GM19438 (cell line): ENCODE measurements at regions not wholly inside any gene's neighbourhood (a gene's known extent, or its start where the extent isn't known, plus 50 kb on each side); places are given as distances from the start of the nearest gene placed in this dataset.
A peak's percentile ranks its signal among the peaks of the same experiment; 100 is the strongest.
"Not testable (repeated sequence)": the region's sequence is repeated elsewhere in the genome, so short reads cannot be mapped to it uniquely, and the experiment has no call there.

Source experiments
- ATAC-seq: cut with Tn5 transposase; IDR thresholded peaks from one replicate; pipeline ENCODE4 v1.9.1; 2021; ENCODE audit warnings: low read depth; ENCODE audit not compliant: unreplicated experiment

- ATAC-seq = no peak
Observed at GRCh38 chr2:16777123-16777870, 111.7 kb upstream of the CYRIA start.

- ATAC-seq = no peak
Observed at GRCh38 chr2:16775899-16776231, 110.2 kb upstream of the CYRIA start.

GRCh38 chr2:16774980-16775898 is 109.6 kb upstream of the CYRIA start:
- no peak for ATAC-seq

GRCh38 chr2:16774091-16774490 is 108.5 kb upstream of the CYRIA start:
- no peak for ATAC-seq

- ATAC-seq = peak; percentile 79
Observed at GRCh38 chr2:16773080-16773713, 107.6 kb upstream of the CYRIA start.

- no peak for ATAC-seq
Observed at GRCh38 chr2:16767789-16768476, 102.3 kb upstream of the CYRIA start.

GRCh38 chr2:16765356-16765755 is 99.7 kb upstream of the CYRIA start:
- no peak for ATAC-seq

GRCh38 chr2:16764487-16764886 is 98.9 kb upstream of the CYRIA start:
- ATAC-seq = no peak

- ATAC-seq = no peak
Observed at GRCh38 chr2:16763493-16763899, 97.9 kb upstream of the CYRIA start.

- ATAC-seq = no peak
Observed at GRCh38 chr2:16763056-16763455, 97.4 kb upstream of the CYRIA start.

GRCh38 chr2:16760426-16760825 is 94.8 kb upstream of the CYRIA start:
- no peak for ATAC-seq

- peak; percentile 98 for ATAC-seq
Observed at GRCh38 chr2:16756831-16757644, 91.4 kb upstream of the CYRIA start.

GRCh38 chr2:16755442-16755841 is 89.8 kb upstream of the CYRIA start:
- ATAC-seq = no peak

GRCh38 chr2:16753025-16753424 is 87.4 kb upstream of the CYRIA start:
- ATAC-seq = not testable (repeated sequence)

- ATAC-seq = not testable (repeated sequence)
Observed at GRCh38 chr2:16750925-16751214, 85.2 kb upstream of the CYRIA start.

- ATAC-seq = no peak
Observed at GRCh38 chr2:16750175-16750924, 84.7 kb upstream of the CYRIA start.

- ATAC-seq = not testable (repeated sequence)
Observed at GRCh38 chr2:16748511-16749266, 83.1 kb upstream of the CYRIA start.

GRCh38 chr2:16747689-16748088 is 82.1 kb upstream of the CYRIA start:
- no peak for ATAC-seq

GRCh38 chr2:16747257-16747656 is 81.6 kb upstream of the CYRIA start:
- ATAC-seq = no peak
